ENCODE measurements at regions not wholly inside any gene's neighbourhood (a gene's known extent, or its start where the extent isn't known, plus 50 kb on each side); places are given as distances from the start of the nearest gene placed in this dataset.

GRCh38 chr10:4687397-4687796 is 138.6 kb upstream of the AKR1E2 start:
- ATAC-seq (no peak), DNase-seq (no peak)
- no peak for TF ChIP-seq POLR2A (IDR thresholded peaks at IDR 0.05)
- no peak for TF ChIP-seq CTCF (IDR thresholded peaks at IDR 0.05 in 4 of 5, conservative IDR thresholded peaks at IDR 0.05 in 1 of 5)
- Histone ChIP-seq H3K4me1 (peaks cover 21 to 27% of the 10 kb centered on the region in 2 donors), H3K36me3 (no peaks in the 10 kb centered on the region), H3K9me3 (no peaks in the 10 kb centered on the region), H3K27ac (peak overlapping the region in 1 of 4 donors; percentile 19), H3K4me3 (no peak overlapping the region), H3K27me3 (no peaks in the 10 kb centered on the region)
- intact Hi-C loops (cut with DNase I; ENCODE audit: low total_unique reads) (no loop called here), in situ Hi-C loops (cut with MboI; ENCODE audit: low sequenced_read_pairs in 4 of 4) (no loop called here)

- Histone ChIP-seq H3K4me3 (no peak overlapping the region), H3K9me3 (no peaks in the 10 kb centered on the region), H3K36me3 (no peaks in the 10 kb centered on the region), H3K27ac (no peak overlapping the region), H3K4me1 (peaks cover 21 to 27% of the 10 kb centered on the region in 2 donors), H3K27me3 (no peaks in the 10 kb centered on the region)
- in situ Hi-C loops (cut with MboI; ENCODE audit: low sequenced_read_pairs in 4 of 4): no loop called here
- intact Hi-C loops (cut with DNase I; ENCODE audit: low total_unique reads): no loop called here
- DNase-seq: no peak
- TF ChIP-seq CTCF (IDR thresholded peaks at IDR 0.05 in 4 of 5, conservative IDR thresholded peaks at IDR 0.05 in 1 of 5) (no peak), POLR2A (IDR thresholded peaks at IDR 0.05) (no peak)
- ATAC-seq: no peak
These were observed 139.4 kb upstream of the AKR1E2 start for GRCh38 chr10:4686644-4686996.

GRCh38 chr10:4685904-4686643 is 139.9 kb upstream of the AKR1E2 start:
- H3K36me3 ChIP-seq: no peaks in the 10 kb centered on the region
- in situ Hi-C loops (cut with MboI; ENCODE audit: low sequenced_read_pairs in 4 of 4): no loop called here
- no peak for ATAC-seq

GRCh38 chr10:4685491-4685890 is 140.5 kb upstream of the AKR1E2 start:
- DNase-seq: no peak
- H3K27me3 ChIP-seq: no peaks in the 10 kb centered on the region
- peaks cover 21 to 27% of the 10 kb centered on the region in 2 donors for H3K4me1 ChIP-seq
- TF ChIP-seq CTCF (IDR thresholded peaks at IDR 0.05 in 4 of 5, conservative IDR thresholded peaks at IDR 0.05 in 1 of 5) (no peak), POLR2A (IDR thresholded peaks at IDR 0.05) (no peak)
- ATAC-seq: peak; percentile 21 to 65
- no peaks in the 10 kb centered on the region for H3K9me3 ChIP-seq
- intact Hi-C loops (cut with DNase I; ENCODE audit: low total_unique reads): no loop called here
- H3K4me3 ChIP-seq: no peak overlapping the region
- in situ Hi-C loops (cut with MboI; ENCODE audit: low sequenced_read_pairs in 4 of 4): no loop called here
- H3K27ac ChIP-seq: peak overlapping the region; percentile 34 to 55 (median 49)
- no peaks in the 10 kb centered on the region for H3K36me3 ChIP-seq

More at GRCh38 chr10:4685904-4686643, 139.9 kb upstream of the AKR1E2 start:
- no peaks in the 10 kb centered on the region for H3K27me3 ChIP-seq
- H3K9me3 ChIP-seq: no peaks in the 10 kb centered on the region
- H3K27ac ChIP-seq: peak overlapping the region; percentile 34 to 55 (median 49)
- intact Hi-C loops (cut with DNase I; ENCODE audit: low total_unique reads): no loop called here
- H3K4me1 ChIP-seq: peaks cover 21 to 27% of the 10 kb centered on the region in 2 donors
- no peak for DNase-seq
- no peak for TF ChIP-seq POLR2A (IDR thresholded peaks at IDR 0.05)
- TF ChIP-seq CTCF (IDR thresholded peaks at IDR 0.05 in 4 of 5, conservative IDR thresholded peaks at IDR 0.05 in 1 of 5): no peak
- no peak overlapping the region for H3K4me3 ChIP-seq
